ENCODE measurements at regions not wholly inside any gene's neighbourhood (a gene's known extent, or its start where the extent isn't known, plus 50 kb on each side); places are given as distances from the start of the nearest gene placed in this dataset.

DNA sequence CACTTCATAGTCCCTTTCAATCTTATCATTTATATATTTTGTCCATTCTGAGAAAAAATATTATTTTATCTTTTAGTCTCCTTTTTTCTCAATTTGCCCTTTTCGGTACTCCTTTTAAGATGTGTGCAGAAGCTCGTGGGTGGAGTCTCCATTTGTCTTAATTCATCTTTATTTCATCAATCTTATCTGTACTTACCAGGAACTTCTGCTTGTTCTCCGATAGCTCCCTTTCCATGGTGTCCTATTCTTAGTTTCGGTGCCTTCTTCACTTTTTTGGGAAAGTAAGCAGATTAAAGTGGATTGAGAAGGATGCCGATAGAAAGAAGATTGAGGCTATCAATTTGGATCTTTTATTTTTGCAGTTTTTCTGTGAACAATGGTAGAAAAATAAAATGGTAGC is 183.4 kb upstream of the PLEKHA5 start:
- ATAC-seq (no peak), DNase-seq (no peak)
- intact Hi-C loops (cut with DNase I), result no loop called here
- Histone ChIP-seq H3K4me1 (no peaks in the 10 kb centered on the region), H3K36me3 (no peaks in the 10 kb centered on the region), H3K9me3 (no peaks in the 10 kb centered on the region), H3K4me3 (no peak overlapping the region), H3K27me3 (no peaks in the 10 kb centered on the region), H3K27ac (no peak overlapping the region)
- TF ChIP-seq, protein P1, sequence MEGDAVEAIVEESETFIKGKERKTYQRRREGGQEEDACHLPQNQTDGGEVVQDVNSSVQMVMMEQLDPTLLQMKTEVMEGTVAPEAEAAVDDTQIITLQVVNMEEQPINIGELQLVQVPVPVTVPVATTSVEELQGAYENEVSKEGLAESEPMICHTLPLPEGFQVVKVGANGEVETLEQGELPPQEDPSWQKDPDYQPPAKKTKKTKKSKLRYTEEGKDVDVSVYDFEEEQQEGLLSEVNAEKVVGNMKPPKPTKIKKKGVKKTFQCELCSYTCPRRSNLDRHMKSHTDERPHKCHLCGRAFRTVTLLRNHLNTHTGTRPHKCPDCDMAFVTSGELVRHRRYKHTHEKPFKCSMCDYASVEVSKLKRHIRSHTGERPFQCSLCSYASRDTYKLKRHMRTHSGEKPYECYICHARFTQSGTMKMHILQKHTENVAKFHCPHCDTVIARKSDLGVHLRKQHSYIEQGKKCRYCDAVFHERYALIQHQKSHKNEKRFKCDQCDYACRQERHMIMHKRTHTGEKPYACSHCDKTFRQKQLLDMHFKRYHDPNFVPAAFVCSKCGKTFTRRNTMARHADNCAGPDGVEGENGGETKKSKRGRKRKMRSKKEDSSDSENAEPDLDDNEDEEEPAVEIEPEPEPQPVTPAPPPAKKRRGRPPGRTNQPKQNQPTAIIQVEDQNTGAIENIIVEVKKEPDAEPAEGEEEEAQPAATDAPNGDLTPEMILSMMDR (IDR thresholded peaks at IDR 0.05), result no peak

DNA sequence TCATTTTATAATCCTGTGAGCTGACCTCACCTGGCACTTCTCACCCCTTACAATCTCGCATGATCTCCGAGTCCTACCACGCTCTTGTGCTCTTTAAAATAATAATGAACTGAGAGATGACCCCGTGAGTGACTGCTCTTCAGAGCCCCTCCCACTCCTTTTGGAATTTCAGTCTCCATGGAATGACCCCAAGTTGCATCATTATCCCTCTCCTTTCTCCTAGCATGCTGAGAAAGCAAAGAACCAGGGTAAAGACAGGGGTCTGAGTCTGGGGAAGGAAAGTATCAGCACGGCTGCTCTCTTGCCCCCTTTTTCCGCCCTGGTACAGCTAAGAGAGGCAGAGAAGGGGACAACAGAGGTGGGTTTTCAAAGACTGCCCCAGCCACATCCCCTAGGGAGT is 178.3 kb upstream of the PLEKHA5 start:
- no peaks in the 10 kb centered on the region for H3K36me3 ChIP-seq
- ATAC-seq (no peak), DNase-seq (no peak)
- H3K27ac ChIP-seq, result no peak overlapping the region
- H3K9me3 ChIP-seq, result no peaks in the 10 kb centered on the region
- H3K4me1 ChIP-seq, result no peaks in the 10 kb centered on the region
- intact Hi-C loops (cut with DNase I), result no loop called here
- no peaks in the 10 kb centered on the region for H3K27me3 ChIP-seq
- TF ChIP-seq, protein P1 (IDR thresholded peaks at IDR 0.05), result no peak
- no peak overlapping the region for H3K4me3 ChIP-seq

DNA sequence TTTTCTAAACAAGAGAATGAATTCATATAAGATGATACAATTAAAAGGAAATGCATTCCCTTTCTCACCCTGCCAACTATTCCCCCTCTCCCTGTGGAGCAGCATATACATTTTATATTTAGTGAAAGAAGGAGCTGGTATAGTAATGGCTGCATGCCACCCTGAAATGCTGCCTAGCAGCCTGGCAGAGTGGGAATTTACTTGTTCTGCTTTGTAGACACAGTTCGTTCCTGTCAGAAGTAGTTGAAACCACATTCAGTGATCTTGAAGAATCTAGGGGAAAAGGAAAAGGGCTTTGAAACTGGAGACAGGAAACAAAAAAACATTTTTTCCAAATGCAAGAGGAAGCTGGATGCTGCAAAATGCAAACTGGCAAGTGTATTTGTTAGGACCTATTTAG is 176.0 kb upstream of the PLEKHA5 start:
- Histone ChIP-seq H3K4me3 (no peak overlapping the region), H3K4me1 (no peaks in the 10 kb centered on the region), H3K9me3 (no peaks in the 10 kb centered on the region), H3K27me3 (no peaks in the 10 kb centered on the region), H3K27ac (no peak overlapping the region), H3K36me3 (no peaks in the 10 kb centered on the region)
- intact Hi-C loops (cut with DNase I), result no loop called here
- DNase-seq, result no peak
- ATAC-seq, result no peak
- TF ChIP-seq, protein P1 (IDR thresholded peaks at IDR 0.05), result no peak

DNA sequence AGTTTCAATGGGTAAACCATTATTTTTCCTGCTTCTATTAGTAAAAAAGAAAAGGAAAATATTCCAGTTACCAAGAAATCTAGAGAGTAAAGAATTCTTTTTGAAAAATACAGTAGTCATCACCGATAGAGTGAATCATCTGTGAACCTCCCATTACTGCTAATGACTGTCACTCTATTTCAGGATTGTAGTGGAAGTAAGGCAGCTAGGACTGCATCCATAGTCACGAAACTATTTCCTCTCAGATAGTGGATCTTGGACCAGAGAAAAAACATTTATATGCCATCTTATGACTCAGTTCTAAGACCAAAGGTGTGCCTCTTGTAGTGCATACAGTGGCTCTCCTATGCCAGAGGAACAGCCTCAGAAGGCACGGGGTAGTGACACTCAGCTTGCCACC is 173.9 kb upstream of the PLEKHA5 start:
- H3K4me1 ChIP-seq, result no peaks in the 10 kb centered on the region
- H3K36me3 ChIP-seq, result no peaks in the 10 kb centered on the region
- no peaks in the 10 kb centered on the region for H3K27me3 ChIP-seq
- no peak for ATAC-seq
- H3K4me3 ChIP-seq, result no peak overlapping the region
- intact Hi-C loops (cut with DNase I), result no loop called here
- H3K9me3 ChIP-seq, result no peaks in the 10 kb centered on the region
- H3K27ac ChIP-seq, result no peak overlapping the region
- TF ChIP-seq, protein P1 (IDR thresholded peaks at IDR 0.05), result no peak
- no peak for DNase-seq

DNA sequence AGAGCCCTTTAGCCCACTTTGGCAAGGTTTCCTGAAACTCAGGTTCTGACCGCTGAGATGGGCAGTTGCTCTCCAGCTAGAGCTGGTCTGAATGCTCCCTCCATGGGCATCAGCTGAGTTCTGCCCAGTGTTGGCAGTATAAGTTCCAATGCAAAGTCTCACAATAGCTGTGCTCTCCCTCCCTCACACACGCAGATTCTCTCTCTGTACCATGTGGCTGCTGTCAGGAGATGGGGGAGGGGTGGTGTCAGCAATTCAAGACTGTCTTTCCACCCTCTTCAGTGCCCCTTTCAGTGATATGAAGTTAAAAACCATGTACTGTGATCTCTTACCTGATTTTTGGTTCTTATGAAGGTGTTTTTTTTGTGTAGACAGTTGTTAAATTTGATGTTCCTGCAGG is 164.3 kb upstream of the PLEKHA5 start:
- Histone ChIP-seq H3K4me1 (no peaks in the 10 kb centered on the region), H3K36me3 (no peaks in the 10 kb centered on the region), H3K9me3 (no peaks in the 10 kb centered on the region), H3K27ac (no peak overlapping the region), H3K4me3 (no peak overlapping the region), H3K27me3 (no peaks in the 10 kb centered on the region)
- TF ChIP-seq, protein P1 (IDR thresholded peaks at IDR 0.05), result no peak
- no peak for ATAC-seq
- intact Hi-C loops (cut with DNase I), result no loop called here
- DNase-seq, result no peak

DNA sequence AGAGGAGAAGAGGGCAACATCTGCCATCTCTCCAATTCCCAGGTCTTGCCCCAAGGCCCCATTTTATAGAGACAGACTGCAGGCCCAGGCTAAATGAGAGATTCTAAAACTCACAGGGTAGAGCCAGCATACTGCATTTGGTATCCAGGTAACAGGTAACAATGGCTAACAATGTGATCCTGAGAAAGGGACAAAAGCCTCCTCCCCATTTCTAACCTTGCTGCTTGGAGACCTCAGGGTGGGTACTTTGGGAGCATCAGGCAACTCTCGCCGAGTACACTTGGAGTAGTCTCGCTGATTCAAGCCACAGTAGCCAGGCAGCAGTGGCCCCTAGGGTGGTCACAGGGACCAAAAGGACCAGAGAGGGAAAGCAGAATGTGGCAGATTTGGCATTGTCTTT is 162.6 kb upstream of the PLEKHA5 start:
- H3K9me3 ChIP-seq, result no peaks in the 10 kb centered on the region
- no peak overlapping the region for H3K4me3 ChIP-seq
- ATAC-seq, result no peak
- intact Hi-C loops (cut with DNase I), result no loop called here
- no peaks in the 10 kb centered on the region for H3K36me3 ChIP-seq
- H3K27me3 ChIP-seq, result no peaks in the 10 kb centered on the region
- TF ChIP-seq, protein P1 (IDR thresholded peaks at IDR 0.05), result no peak
- no peak overlapping the region for H3K27ac ChIP-seq
- H3K4me1 ChIP-seq, result no peaks in the 10 kb centered on the region
- no peak for DNase-seq
